ENCODE measurements at regions not wholly inside any gene's neighbourhood (a gene's known extent, or its start where the extent isn't known, plus 50 kb on each side); places are given as distances from the start of the nearest gene placed in this dataset.
A peak's percentile ranks its signal among the peaks of the same experiment; 100 is the strongest.
"Not testable (repeated sequence)": the region's sequence is repeated elsewhere in the genome, so short reads cannot be mapped to it uniquely, and the experiment has no call there.

GRCh38 chr2:194382221-194382620, 1274.8 kb upstream of the SLC39A10 start:
- no peak overlapping the region for H3K27ac ChIP-seq (ENCODE audit: low read depth, low read length, poor library complexity, severe bottlenecking)
- no peaks in the 10 kb centered on the region for H3K27me3 ChIP-seq (replicated peaks; ENCODE audit: insufficient read depth, low read depth, low read length, poor library complexity)
- H3K4me3 ChIP-seq (ENCODE audit: low read depth, low read length, poor library complexity, severe bottlenecking), result no peak overlapping the region
- DNase-seq (ENCODE audit: low spot score), result no peak
- peaks cover 29% of the 10 kb centered on the region for H3K9me3 ChIP-seq (ENCODE audit: low read depth, low read length, poor library complexity, severe bottlenecking)
- CTCF ChIA-PET, result no interaction called here
- intact Hi-C loops (cut with micrococcal nuclease; ENCODE audit: unreplicated experiment), result no loop called here
- H3K36me3 ChIP-seq (ENCODE audit: insufficient read depth, low read length, poor library complexity, severe bottlenecking), result no peaks in the 10 kb centered on the region
- TF ChIP-seq CTCF (conservative IDR thresholded peaks at IDR 0.05; ENCODE audit: low read depth, low read length), result no peak
- TF ChIP-seq EZH2 (IDR thresholded peaks at IDR 0.05; ENCODE audit: borderline replicate concordance, low read depth, low read length, poor library complexity, severe bottlenecking), result no peak
- H3K4me1 ChIP-seq (ENCODE audit: insufficient read depth, low read length, poor library complexity, severe bottlenecking), result no peaks in the 10 kb centered on the region
- POLR2A ChIA-PET (ENCODE audit: low non-redundant PET), result no interaction called here
- no TSS peak for BruUV-seq (replicated peaks)

- no peaks in the 10 kb centered on the region for H3K27me3 ChIP-seq (replicated peaks; ENCODE audit: insufficient read depth, low read depth, low read length, poor library complexity)
- POLR2A ChIA-PET (ENCODE audit: low non-redundant PET), result no interaction called here
- H3K36me3 ChIP-seq (ENCODE audit: insufficient read depth, low read length, poor library complexity, severe bottlenecking), result no peaks in the 10 kb centered on the region
- CTCF ChIA-PET, result no interaction called here
- peaks cover 29% of the 10 kb centered on the region for H3K9me3 ChIP-seq (ENCODE audit: low read depth, low read length, poor library complexity, severe bottlenecking)
- H3K27ac ChIP-seq (ENCODE audit: low read depth, low read length, poor library complexity, severe bottlenecking), result no peak overlapping the region
- no peak overlapping the region for H3K4me3 ChIP-seq (ENCODE audit: low read depth, low read length, poor library complexity, severe bottlenecking)
- DNase-seq (ENCODE audit: low spot score), result no peak
- no peak for TF ChIP-seq EZH2 (IDR thresholded peaks at IDR 0.05; ENCODE audit: borderline replicate concordance, low read depth, low read length, poor library complexity, severe bottlenecking)
- no peak for TF ChIP-seq CTCF (conservative IDR thresholded peaks at IDR 0.05; ENCODE audit: low read depth, low read length)
- no peaks in the 10 kb centered on the region for H3K4me1 ChIP-seq (ENCODE audit: insufficient read depth, low read length, poor library complexity, severe bottlenecking)
- intact Hi-C loops (cut with micrococcal nuclease; ENCODE audit: unreplicated experiment), result no loop called here
- no TSS peak for BruUV-seq (replicated peaks)
Observed at GRCh38 chr2:194380011-194380410, 1277.0 kb upstream of the SLC39A10 start.

DNA sequence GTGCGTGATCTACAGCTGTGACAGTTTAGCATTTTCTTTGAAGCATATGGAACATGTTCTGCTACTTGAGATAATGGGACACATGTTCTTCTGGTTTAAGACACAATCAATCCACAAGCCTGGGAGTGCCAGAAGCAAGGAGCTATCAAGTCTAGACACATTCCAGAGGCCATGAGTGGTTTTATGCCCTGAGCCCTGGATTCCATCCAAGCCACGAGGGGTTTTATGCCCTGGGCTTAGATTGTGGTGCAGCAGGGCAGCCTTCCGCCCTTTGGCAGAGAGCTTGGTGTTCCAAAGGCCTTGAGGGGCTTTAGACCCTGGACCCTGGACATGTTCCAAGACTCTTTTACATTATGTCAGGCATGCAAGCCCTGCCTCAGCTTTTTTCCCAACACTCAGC, 1289.6 kb upstream of the SLC39A10 start:
- H3K36me3 ChIP-seq (ENCODE audit: insufficient read depth, low read length, poor library complexity, severe bottlenecking); DNase-seq (ENCODE audit: low spot score); H3K27ac ChIP-seq (ENCODE audit: low read depth, low read length, poor library complexity, severe bottlenecking); BruUV-seq (replicated peaks); CTCF ChIA-PET; H3K9me3 ChIP-seq (ENCODE audit: low read depth, low read length, poor library complexity, severe bottlenecking); intact Hi-C loops (cut with micrococcal nuclease; ENCODE audit: unreplicated experiment); H3K4me1 ChIP-seq (ENCODE audit: insufficient read depth, low read length, poor library complexity, severe bottlenecking); POLR2A ChIA-PET (ENCODE audit: low non-redundant PET); H3K27me3 ChIP-seq (replicated peaks; ENCODE audit: insufficient read depth, low read depth, low read length, poor library complexity); H3K4me3 ChIP-seq (ENCODE audit: low read depth, low read length, poor library complexity, severe bottlenecking): not testable (repeated sequence)

GRCh38 chr2:194363878-194364277, 1293.1 kb upstream of the SLC39A10 start:
- H3K36me3 ChIP-seq (ENCODE audit: insufficient read depth, low read length, poor library complexity, severe bottlenecking), result no peaks in the 10 kb centered on the region
- ChIA-PET CTCF (no interaction called here), POLR2A (ENCODE audit: low non-redundant PET) (no interaction called here)
- no peaks in the 10 kb centered on the region for H3K27me3 ChIP-seq (replicated peaks; ENCODE audit: insufficient read depth, low read depth, low read length, poor library complexity)
- H3K4me1 ChIP-seq (ENCODE audit: insufficient read depth, low read length, poor library complexity, severe bottlenecking), result no peaks in the 10 kb centered on the region
- TF ChIP-seq EZH2 (IDR thresholded peaks at IDR 0.05; ENCODE audit: borderline replicate concordance, low read depth, low read length, poor library complexity, severe bottlenecking), result no peak
- TF ChIP-seq CTCF (conservative IDR thresholded peaks at IDR 0.05; ENCODE audit: low read depth, low read length), result no peak
- DNase-seq (ENCODE audit: low spot score), result peak; percentile 10
- no peaks in the 10 kb centered on the region for H3K9me3 ChIP-seq (ENCODE audit: low read depth, low read length, poor library complexity, severe bottlenecking)
- no peak overlapping the region for H3K4me3 ChIP-seq (ENCODE audit: low read depth, low read length, poor library complexity, severe bottlenecking)
- BruUV-seq (replicated peaks), result no TSS peak
- intact Hi-C loops (cut with micrococcal nuclease; ENCODE audit: unreplicated experiment), result no loop called here
- H3K27ac ChIP-seq (ENCODE audit: low read depth, low read length, poor library complexity, severe bottlenecking), result no peak overlapping the region
